ENCODE measurements at regions not wholly inside any gene's neighbourhood (a gene's known extent, or its start where the extent isn't known, plus 50 kb on each side); places are given as distances from the start of the nearest gene placed in this dataset.
"Not testable (repeated sequence)": the region's sequence is repeated elsewhere in the genome, so short reads cannot be mapped to it uniquely, and the experiment has no call there.

DNA sequence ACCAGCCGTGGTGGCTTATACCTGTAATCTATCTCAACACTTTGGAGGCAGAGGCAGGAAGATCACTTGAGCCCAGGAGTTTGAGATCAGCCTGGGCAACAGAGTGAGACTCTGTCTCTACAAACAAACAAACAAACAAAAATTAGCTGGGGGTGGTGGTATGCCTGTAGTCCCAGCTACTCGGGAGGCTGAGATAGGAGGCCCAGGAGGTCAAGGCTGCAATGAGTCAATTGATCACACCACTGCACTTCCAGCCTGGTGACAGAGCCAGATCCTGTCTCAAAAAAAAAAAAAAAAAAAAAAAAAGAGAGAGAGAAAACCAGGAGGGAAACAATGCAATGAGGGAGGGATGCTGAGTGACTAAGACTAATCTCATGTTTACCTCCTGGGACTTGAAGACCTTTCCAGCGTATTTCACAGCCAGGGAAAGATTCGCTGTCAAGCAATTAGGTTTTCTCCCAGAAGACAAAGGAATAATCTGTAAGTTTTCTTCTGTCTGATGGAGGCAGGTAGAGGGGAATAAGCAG, 51.1 kb upstream of the MIER3 start:
- DNase-seq (ENCODE audit: low read depth): no peak

- not testable (repeated sequence) for DNase-seq (ENCODE audit: low read depth)
Observed at GRCh38 chr5:57003566-57003965, 51.6 kb upstream of the MIER3 start.

GRCh38 chr5:57004800-57005199, 52.9 kb upstream of the MIER3 start:
- DNase-seq (ENCODE audit: low read depth): no peak

DNA sequence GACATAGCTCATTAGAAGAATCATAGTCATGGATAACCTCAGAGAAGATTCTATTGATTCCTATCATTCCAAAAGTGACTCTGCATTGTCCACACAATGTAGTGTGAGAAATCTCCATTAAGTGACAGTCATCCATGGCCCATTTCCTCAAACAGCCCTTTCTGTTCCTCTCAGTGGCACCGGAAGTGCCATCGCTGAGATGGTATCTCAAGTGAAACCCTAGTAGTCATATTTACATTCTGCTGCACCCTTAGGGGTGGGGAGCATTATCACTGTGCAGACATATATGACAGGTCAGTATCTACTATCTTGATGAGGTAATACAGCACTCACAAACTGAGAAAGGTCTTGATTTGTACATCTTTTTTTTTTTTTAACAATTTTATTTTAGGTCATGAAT, 55.4 kb upstream of the MIER3 start:
- DNase-seq (ENCODE audit: low read depth): no peak

DNA sequence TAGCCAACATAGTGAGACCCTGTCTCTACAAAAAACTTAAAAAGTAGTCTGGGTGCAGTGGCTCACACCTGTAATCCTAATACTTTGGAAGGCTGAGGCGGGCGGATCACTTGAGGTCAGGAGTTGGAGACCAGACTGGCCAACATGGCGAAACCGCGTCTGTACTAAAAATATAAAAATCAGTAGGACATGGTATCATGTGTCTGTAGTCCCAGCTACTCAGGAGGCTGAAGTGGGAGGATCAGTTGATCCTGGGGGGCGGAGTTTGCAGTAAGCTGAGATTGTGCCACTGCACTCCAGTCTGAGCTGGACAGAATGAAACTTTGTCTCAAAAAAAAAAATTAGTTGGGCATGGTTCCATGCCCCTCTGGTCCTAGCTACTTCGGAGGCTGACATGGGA, 57.9 kb upstream of the MIER3 start:
- no peak for DNase-seq (ENCODE audit: low read depth)

DNA sequence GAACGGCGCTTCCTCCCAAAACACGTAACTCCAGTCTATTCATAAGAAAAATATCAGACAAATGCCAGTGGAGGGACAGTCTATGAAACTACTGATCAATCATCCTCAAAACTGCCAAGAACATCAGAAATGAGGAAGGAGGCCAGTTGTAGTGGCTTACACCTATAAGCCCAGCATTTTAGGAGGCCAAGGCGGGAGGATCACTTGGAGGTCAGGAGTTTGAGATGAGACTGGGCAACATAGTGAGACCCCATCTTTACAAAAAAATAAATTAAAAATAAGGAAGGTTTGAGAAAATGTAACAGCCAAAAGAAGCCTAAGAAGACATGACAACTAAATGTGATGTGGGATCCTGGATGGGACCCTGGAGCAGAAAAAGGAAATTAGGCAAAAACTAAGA, 58.9 kb upstream of the MIER3 start:
- DNase-seq (ENCODE audit: low read depth): no peak

- no peak for DNase-seq (ENCODE audit: low read depth)
Observed at GRCh38 chr5:57012511-57012910, 60.6 kb upstream of the MIER3 start.

GRCh38 chr5:57025961-57026360, 74.0 kb upstream of the MIER3 start:
- no peak for DNase-seq (ENCODE audit: low read depth)

GRCh38 chr5:57028161-57028560, 76.2 kb upstream of the MIER3 start:
- no peak for DNase-seq (ENCODE audit: low read depth)

DNA sequence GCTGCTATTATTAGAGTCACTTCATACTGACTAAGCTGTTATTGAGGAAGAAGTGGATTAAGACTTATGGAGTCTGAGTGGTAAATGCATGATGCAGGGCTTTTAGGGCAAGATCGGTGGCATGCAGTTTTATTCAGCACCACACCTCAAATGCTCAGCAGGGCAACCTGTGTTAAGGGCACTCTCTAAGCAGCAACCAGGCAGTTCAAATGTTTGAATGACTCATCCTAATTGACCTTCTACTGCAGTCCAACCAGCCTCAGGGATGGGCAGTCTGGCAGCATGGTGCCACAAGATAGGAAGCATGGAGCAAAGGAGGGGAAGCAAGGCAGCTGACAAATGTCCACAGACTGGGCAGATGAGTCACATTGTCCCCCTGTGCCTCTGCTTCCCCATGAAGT, 80.2 kb upstream of the MIER3 start:
- no peak for DNase-seq (ENCODE audit: low read depth)

GRCh38 chr5:57033103-57033502, 81.2 kb upstream of the MIER3 start:
- DNase-seq (ENCODE audit: low read depth): no peak

- DNase-seq (ENCODE audit: low read depth): no peak
Observed at GRCh38 chr5:57033503-57033902, 81.6 kb upstream of the MIER3 start.

DNA sequence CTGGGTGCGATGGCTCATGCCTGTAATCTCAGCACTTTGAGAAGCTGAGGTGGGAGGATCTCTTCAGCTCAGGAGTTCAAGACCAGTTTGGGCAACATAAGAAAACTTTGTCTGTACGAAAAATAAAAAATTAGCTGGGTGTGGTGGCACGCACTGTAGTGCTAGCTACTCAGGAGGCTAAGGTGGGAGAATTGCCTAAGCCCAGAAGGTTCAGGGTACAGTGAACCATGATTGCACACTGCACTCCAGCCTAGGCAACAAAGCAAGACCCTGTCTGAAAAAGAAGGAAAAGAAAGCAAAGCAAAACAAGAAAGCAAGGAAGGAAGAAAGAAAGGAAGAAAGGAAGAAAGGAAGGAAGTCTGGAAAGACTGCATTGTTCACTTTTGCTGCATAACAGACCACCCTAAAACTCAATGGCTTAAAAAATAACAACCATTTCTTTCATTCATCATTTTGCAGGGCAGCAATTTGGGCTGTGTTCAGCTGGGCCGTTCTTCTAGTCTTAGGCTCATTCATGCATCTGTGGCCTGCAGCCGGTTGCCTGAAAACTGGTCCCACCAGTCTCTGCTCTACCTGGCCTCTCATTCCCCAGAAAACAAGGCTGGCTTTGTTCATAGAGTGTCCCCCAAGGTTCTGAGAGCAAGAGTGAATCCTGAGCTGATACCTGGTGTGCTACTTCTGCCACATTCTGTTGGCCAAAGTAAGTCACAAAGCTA, 82.4 kb upstream of the MIER3 start:
- no peak for DNase-seq (ENCODE audit: low read depth)

DNA sequence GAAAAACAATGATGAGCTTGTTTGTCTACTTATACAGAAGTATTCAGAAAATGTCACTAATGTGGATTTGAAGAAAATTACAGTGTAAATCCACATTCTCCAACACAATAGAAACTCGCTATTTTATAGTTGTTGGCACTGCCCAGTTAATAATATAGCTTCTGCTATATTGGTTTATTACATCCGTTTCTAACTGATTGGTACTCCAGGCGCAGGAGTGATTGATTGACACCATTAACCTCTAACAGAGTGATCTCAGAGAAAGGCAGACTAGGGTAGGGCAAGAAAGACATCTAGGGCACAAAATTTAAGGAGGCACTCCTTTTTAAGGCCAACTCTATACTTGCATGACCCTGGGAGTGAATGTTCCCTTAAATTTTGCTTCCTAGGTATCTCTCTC, 84.0 kb upstream of the MIER3 start:
- no peak for DNase-seq (ENCODE audit: low read depth)

GRCh38 chr5:57036761-57037160, 84.8 kb upstream of the MIER3 start:
- DNase-seq (ENCODE audit: low read depth): no peak

DNA sequence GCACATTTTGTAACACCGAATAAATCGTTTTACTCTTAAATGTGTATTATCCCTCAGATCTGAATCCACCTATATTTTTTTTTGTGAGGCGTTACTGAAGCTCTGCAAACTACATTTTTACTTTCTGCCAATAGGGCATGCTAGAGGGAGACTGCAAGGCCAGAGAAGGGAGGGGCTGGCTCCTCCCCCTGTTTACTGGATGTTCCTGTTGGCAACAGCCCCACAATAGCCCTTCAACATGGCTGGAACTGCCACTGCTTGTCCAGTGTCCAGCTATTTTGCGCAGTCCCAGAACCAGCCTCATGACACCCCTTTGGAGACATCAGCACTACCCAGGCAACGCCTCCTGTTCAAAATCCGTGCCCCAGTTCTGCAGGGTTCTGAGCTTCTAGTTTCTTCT, 85.4 kb upstream of the MIER3 start:
- no peak for DNase-seq (ENCODE audit: low read depth)

DNA sequence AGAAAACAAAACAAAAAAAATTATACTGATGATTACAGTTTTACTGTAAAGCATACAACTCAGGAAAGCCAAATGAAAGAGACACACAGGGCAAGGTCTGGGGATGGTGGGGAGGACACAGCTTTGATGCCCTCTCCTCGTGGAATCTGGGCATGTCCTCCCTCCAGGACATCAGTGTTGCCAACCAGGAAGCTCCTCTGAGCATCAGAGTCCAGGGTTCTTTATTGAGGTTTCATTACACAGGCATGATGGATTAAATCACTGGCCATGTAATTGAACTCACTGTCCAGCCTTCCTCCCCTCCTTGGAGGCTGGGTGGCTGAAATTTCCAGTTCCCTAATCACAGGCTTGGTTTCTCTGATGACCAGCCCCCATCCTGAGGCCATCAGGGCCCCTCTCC, 89.6 kb upstream of the MIER3 start:
- DNase-seq (ENCODE audit: low read depth): no peak

- no peak for DNase-seq (ENCODE audit: low read depth)
Observed at GRCh38 chr5:57042524-57042931, 90.6 kb upstream of the MIER3 start.

DNA sequence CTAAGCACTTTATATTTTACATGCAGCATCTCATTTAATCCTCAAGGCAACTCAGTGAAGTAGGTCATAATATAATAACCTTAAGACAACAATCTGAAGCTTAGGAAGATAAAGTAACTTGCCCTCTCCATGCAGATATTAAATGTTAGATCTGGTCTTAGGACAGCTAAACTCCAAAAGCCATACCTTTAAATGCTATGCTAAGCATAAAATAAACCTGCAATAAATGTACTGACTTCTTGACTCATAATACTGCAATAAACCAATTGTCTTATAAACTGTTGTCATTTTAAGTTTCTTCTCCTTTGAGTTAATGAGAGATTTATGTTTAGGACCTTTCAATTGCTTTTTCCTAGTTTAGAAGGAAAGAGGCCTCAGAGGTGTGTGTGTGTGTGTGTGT, 102.2 kb upstream of the MIER3 start:
- no peak for DNase-seq (ENCODE audit: low read depth)

DNA sequence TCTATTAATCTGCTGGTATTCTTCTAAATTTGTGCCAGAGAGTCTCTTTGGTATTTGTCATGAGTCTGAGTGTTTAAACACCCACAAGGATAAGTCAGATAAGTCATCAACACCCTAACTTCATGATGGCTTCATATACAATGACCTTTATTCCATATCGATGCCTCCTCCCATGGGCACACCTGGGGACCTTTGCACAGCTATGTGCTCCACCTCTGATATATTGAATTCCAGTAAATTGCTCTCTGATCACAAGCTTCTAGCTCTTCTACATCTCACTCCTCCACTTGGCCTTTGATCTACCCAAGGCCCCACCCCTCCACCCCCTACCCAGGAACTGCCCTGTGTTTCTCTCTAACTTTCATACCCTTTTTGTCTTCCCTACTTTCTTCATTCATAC, 102.7 kb upstream of the MIER3 start:
- no peak for DNase-seq (ENCODE audit: low read depth)

- no peak for DNase-seq (ENCODE audit: low read depth)
Observed at GRCh38 chr5:57055731-57056130, 103.8 kb upstream of the MIER3 start.

DNA sequence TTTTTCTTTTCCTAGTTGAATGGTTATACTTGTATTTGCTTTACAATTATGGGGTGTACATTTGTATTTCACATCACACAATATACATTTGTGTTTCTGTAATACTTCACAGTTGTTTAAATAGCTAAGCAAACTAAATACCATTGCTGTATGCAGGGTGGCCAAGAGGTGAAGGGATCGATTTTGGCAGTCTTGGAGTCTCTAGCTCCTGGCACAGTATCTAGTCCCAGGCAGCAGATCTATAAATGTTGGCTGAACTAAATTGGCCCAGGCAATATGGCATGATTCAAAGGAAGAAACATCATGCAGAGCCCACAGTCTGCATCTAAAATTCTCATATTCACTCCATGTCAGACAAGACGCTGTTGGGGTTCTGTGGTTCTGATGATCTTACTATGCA, 110.1 kb upstream of the GPBP1 start:
- DNase-seq (ENCODE audit: low read depth): no peak

GRCh38 chr5:57066924-57067596, 106.8 kb upstream of the GPBP1 start:
- no peak for DNase-seq (ENCODE audit: low read depth)

GRCh38 chr5:57067597-57067924, 106.3 kb upstream of the GPBP1 start:
- peak; percentile 9 for DNase-seq (ENCODE audit: low read depth)

Data from non-pigmented ciliary epithelial cell (primary cell).